K562 (cell line): ENCODE measurements at regions not wholly inside any gene's neighbourhood (a gene's known extent, or its start where the extent isn't known, plus 50 kb on each side); places are given as distances from the start of the nearest gene placed in this dataset.

Source experiments
- ATAC-seq: fragments of 200-7000 bp; cut with Tn5 transposase; 3 replicates; pipeline ENCODE4 v1.9.1; 2020; ENCODE audit warnings: moderate library complexity
- BruUV-seq: library from RNA; stranded (reverse); fragments of 400-500 nt; replicated peaks from 2 replicates; lab custom pipeline; 2021; lab: Mats Ljungman, UMichigan
- CTCF ChIA-PET: fragments of 300-600 bp; formaldehyde crosslinking; extraction: SDS; loops from one replicate; lab custom pipeline; 2021; ENCODE audit warnings: low intra/inter-chr PET ratio; lab: Yijun Ruan, JAX
- POLR2A ChIA-PET: fragments of 300-600, 350-650 bp; sonication (Branson Sonifier 250); formaldehyde crosslinking; extraction: SDS; loops from one replicate; lab custom pipeline; 2021; ENCODE audit warnings: antibody characterized with exemption, inconsistent platforms; lab: Yijun Ruan, JAX
- DNase-seq, 4 experiments: peaks; one replicate each; pipeline versions ENCODE4 v3.0.0 to v3.0.0-alpha.2; 2011 to 2018; ENCODE audit warnings: low spot score in 3 of 4, mixed read lengths in 3 of 4; ENCODE audit errors: extremely low read depth in 1 of 4
- FAIRE-seq: peaks from 2 replicates; lab custom pipeline; 2011; peaks lifted over from hg19 to GRCh38; lab: Jason Lieb, UNC
- H2AFZ ChIP-seq: 2 replicates; pipeline ENCODE4 v1.6.0; 2011; ENCODE audit warnings: low read depth, low read length, control low read depth, inconsistent platforms
- H3K27ac ChIP-seq: fragments of 200-600 bp; 3 replicates; pipeline ENCODE4 v1.8.0; 2011; ENCODE audit warnings: low read depth, mild to moderate bottlenecking, control low read depth, inconsistent platforms, low read length, moderate library complexity, mixed read lengths; ENCODE audit errors: extremely low read depth
- H3K27me3 ChIP-seq, 2 experiments: fragments of 300-600 bp in 1 of 2; 2 replicates in 1 of 2; 3 replicates in 1 of 2; pipeline versions ENCODE4 v1.6.0 to v1.8.0; 2011; ENCODE audit warnings: inconsistent platforms in 2 of 2, low read length in 2 of 2, mild to moderate bottlenecking in 1 of 2, mixed read lengths in 1 of 2, moderate library complexity in 1 of 2; ENCODE audit not compliant: control insufficient read depth in 2 of 2, insufficient read depth in 2 of 2
- H3K36me3 ChIP-seq: fragments of 300-600 bp; 3 replicates; pipeline ENCODE4 v1.8.0; 2011; ENCODE audit warnings: mild to moderate bottlenecking, low read length, inconsistent platforms; ENCODE audit not compliant: control insufficient read depth, insufficient read depth
- H3K4me1 ChIP-seq, 2 experiments: fragments of 200-600 bp in 1 of 2; replicated peaks in 1 of 2; 2 replicates in 1 of 2; 3 replicates in 1 of 2; pipeline versions ENCODE4 v1.5.1 to v1.8.0; 2011; ENCODE audit warnings: inconsistent platforms in 2 of 2, low read length in 2 of 2, mild to moderate bottlenecking in 1 of 2, mixed read lengths in 1 of 2, moderate library complexity in 1 of 2; ENCODE audit not compliant: control insufficient read depth in 2 of 2, insufficient read depth in 2 of 2
- H3K4me2 ChIP-seq: 2 replicates; pipeline ENCODE4 v1.6.1; 2011; ENCODE audit warnings: low read length, control low read depth, inconsistent platforms, mixed read lengths; ENCODE audit not compliant: insufficient read depth
- H3K4me3 ChIP-seq: fragments of 200-600 bp; sonication (generic), shearing (Covaris generic); 2 replicates; pipeline ENCODE4 v1.5.1; 2016; ENCODE audit warnings: control low read depth, inconsistent platforms
- H3K79me2 ChIP-seq: fragments of 200-600 bp; 3 replicates; pipeline ENCODE4 v1.8.0; 2011; ENCODE audit warnings: low read length, inconsistent platforms; ENCODE audit not compliant: control insufficient read depth, insufficient read depth
- H3K9ac ChIP-seq, 2 experiments: 2 replicates each; pipeline versions ENCODE4 v1.6.0 to v1.6.1; 2011; ENCODE audit warnings: low read depth in 2 of 2, low read length in 2 of 2, control low read depth in 1 of 2, inconsistent platforms in 1 of 2, mild to moderate bottlenecking in 1 of 2, mixed read lengths in 1 of 2; ENCODE audit not compliant: insufficient read depth in 1 of 2
- H3K9me1 ChIP-seq: one replicate; pipeline ENCODE4 v1.6.0; 2011; ENCODE audit warnings: inconsistent platforms, mild to moderate bottlenecking, low read length, moderate library complexity; ENCODE audit not compliant: control insufficient read depth, insufficient read depth
- H3K9me3 ChIP-seq: replicated peaks from 2 replicates; pipeline ENCODE4 v1.5.1; 2011; ENCODE audit warnings: low read depth, low read length, inconsistent platforms; ENCODE audit not compliant: control insufficient read depth, insufficient read depth
- H4K20me1 ChIP-seq: replicated peaks from 2 replicates; pipeline ENCODE4 v1.6.1; 2011; ENCODE audit warnings: low read length, inconsistent platforms, mixed read lengths; ENCODE audit not compliant: control insufficient read depth, insufficient read depth
- ELK1 ChIP-seq: sonication (generic); formaldehyde crosslinking; IDR thresholded peaks from 2 replicates; pipeline ENCODE4 v1.8.1; 2022; ENCODE audit warnings: missing genetic modification reagents
- HDAC6 ChIP-seq: IDR thresholded peaks from 2 replicates; pipeline ENCODE4 v1.6.1; 2012; ENCODE audit warnings: low read depth, mild to moderate bottlenecking, control low read depth, inconsistent platforms, low read length, moderate library complexity
- KDM4B ChIP-seq, 2 experiments: fragments of 450-650 bp in 1 of 2; sonication (generic) in 1 of 2; IDR thresholded peaks; 2 replicates each; pipeline ENCODE4 v1.6.1; 2016 to 2017; ENCODE audit warnings: borderline replicate concordance in 2 of 2, antibody characterized with exemption in 1 of 2, low read depth in 1 of 2, mild to moderate bottlenecking in 1 of 2
- NCOR1 ChIP-seq: fragments of 450-650 bp; IDR thresholded peaks from 2 replicates; pipeline ENCODE4 v1.6.1; 2016; ENCODE audit warnings: mild to moderate bottlenecking, moderate library complexity
- NR0B1 ChIP-seq: fragments of 450-650 bp; IDR thresholded peaks from one replicate; pipeline ENCODE4 v1.6.1; 2018; ENCODE audit warnings: mild to moderate bottlenecking, moderate library complexity; ENCODE audit not compliant: partially characterized antibody
- POLR2AphosphoS5 ChIP-seq: IDR thresholded peaks from 2 replicates; pipeline ENCODE4 v1.6.1; 2011; ENCODE audit warnings: mild to moderate bottlenecking, low read depth, low read length, moderate library complexity; ENCODE audit not compliant: control insufficient read depth, insufficient read depth
- SMAD4 ChIP-seq: fragments of 250-450 bp; sonication (Bioruptor Pico); conservative IDR thresholded peaks from 2 replicates; pipeline ENCODE4 v1.8.0; 2021; ENCODE audit warnings: inconsistent platforms, mild to moderate bottlenecking, moderate library complexity
- SMARCB1 ChIP-seq: IDR thresholded peaks from 2 replicates; pipeline ENCODE4 v1.6.1; 2011; ENCODE audit warnings: improper control_type of control experiment, low read depth; ENCODE audit not compliant: insufficient read length
- TEAD2 ChIP-seq: fragments of 450-650 bp; IDR thresholded peaks from 2 replicates; pipeline ENCODE4 v1.6.1; 2016; ENCODE audit warnings: missing genetic modification characterization, control low read depth, missing compliant biosample characterization
- XRCC5 ChIP-seq: fragments of 200-400 bp; formaldehyde crosslinking; IDR thresholded peaks from 2 replicates; pipeline ENCODE4 v1.6.1; 2017; ENCODE audit warnings: low read depth, mild to moderate bottlenecking, low read length
- ZC3H11A ChIP-seq: IDR thresholded peaks from 2 replicates; pipeline ENCODE4 v1.6.1; 2012; ENCODE audit warnings: low read depth, low read length, improper control_type of control experiment
- ZC3H4 ChIP-seq: sonication (generic); formaldehyde crosslinking; IDR thresholded peaks from 2 replicates; pipeline ENCODE4 v1.9.0; 2021; ENCODE audit warnings: missing genetic modification reagents, borderline replicate concordance
- ZNF277 ChIP-seq: fragments of 250-450 bp; sonication (Bioruptor Pico); IDR thresholded peaks from 2 replicates; pipeline ENCODE4 v1.8.0; 2022; ENCODE audit warnings: inconsistent platforms, mild to moderate bottlenecking, moderate library complexity, borderline replicate concordance
- ZNF584 ChIP-seq: fragments of 200-800 bp; sonication (Bioruptor generic); IDR thresholded peaks from 2 replicates; pipeline ENCODE4 v1.6.1; 2016; ENCODE audit warnings: low read depth, mild to moderate bottlenecking, missing genetic modification characterization, missing compliant biosample characterization
- WGBS: fragments of 100-300 bp; shearing (Covaris generic); methylation state at CpG from one replicate; pipeline ENCODE4 v1.1.6; 2016; ENCODE audit warnings: low coverage, mixed read lengths; ENCODE audit not compliant: insufficient coverage; ENCODE audit errors: missing lambda C conversion rate; 5-methylcytosine and 5-hydroxymethylcytosine counted together
- in situ Hi-C: fragments of 300-500 bp; cut with MboI; formaldehyde crosslinking; loops from 4 replicates; pipeline ENCODE4 v1.15.0; 2018; ENCODE audit warnings: inconsistent platforms, mixed read lengths
- intact Hi-C: fragments of 100-400 bp; cut with micrococcal nuclease; formaldehyde crosslinking; loops from 2 replicates; pipeline ENCODE4 v1.14.2; 2022

- CTCF ChIA-PET, result no interaction called here
- no peaks in the 10 kb centered on the region for H3K79me2 ChIP-seq
- ATAC-seq, result no peak
- no peaks in the 10 kb centered on the region for H4K20me1 ChIP-seq
- H3K4me2 ChIP-seq, result no peak overlapping the region
- no peaks in the 10 kb centered on the region for H3K4me1 ChIP-seq
- POLR2A ChIA-PET, result no interaction called here
- H3K9me1 ChIP-seq, result no peaks in the 10 kb centered on the region
- in situ Hi-C loops, result no loop called here
- no peaks in the 10 kb centered on the region for H3K36me3 ChIP-seq
- no peak overlapping the region for H2AFZ ChIP-seq
- no peak overlapping the region for H3K4me3 ChIP-seq
- no TSS peak for BruUV-seq
- WGBS, result 3% methylated on average over 5 of the region's 5 CpGs
- TF ChIP-seq TEAD2 (tag) (no peak), ELK1 (CRISPR knock-in tag) (no peak), NR0B1 (no peak), XRCC5 (no peak), ZC3H4 (CRISPR knock-in tag) (no peak), POLR2AphosphoS5 (no peak), ZNF277 (CRISPR knock-in tag) (no peak), NCOR1 (no peak), ZNF584 (CRISPR knock-in tag) (no peak), ZC3H11A (no peak), KDM4B (IDR thresholded peaks at IDR 0.05; ENCODE audit: borderline replicate concordance in 2 of 2, low read depth in 1 of 2) (no peak), HDAC6 (no peak), SMAD4 (CRISPR knock-in tag) (no peak), SMARCB1 (no peak)
- TF ChIP-seq, all 486 proteins: peak for 0
- intact Hi-C loops, result no loop called here
- no peak for FAIRE-seq
- Histone ChIP-seq H3K27me3 (no peaks in the 10 kb centered on the region), H3K9me3 (no peaks in the 10 kb centered on the region), H3K9ac (no peak overlapping the region), H3K27ac (no peak overlapping the region)
- no peak for DNase-seq
Observed at GRCh38 chr2:151021747-151022452, 239.8 kb downstream of the RBM43 start.
